HepG2 (cell line): ENCODE measurements at regions not wholly inside any gene's neighbourhood (a gene's known extent, or its start where the extent isn't known, plus 50 kb on each side); places are given as distances from the start of the nearest gene placed in this dataset.

Experiments used
- ATAC-seq: fragments of 200-7000 bp; cut with Tn5 transposase; 3 replicates; pipeline ENCODE4 v1.9.1; 2020; ENCODE audit warnings: mild to moderate bottlenecking, moderate library complexity
- BruUV-seq: library from RNA; stranded (reverse); fragments of 400-500 nt; replicated peaks from 2 replicates; lab custom pipeline; 2021; lab: Mats Ljungman, UMichigan
- CTCF ChIA-PET: fragments of 300-600 bp; formaldehyde crosslinking; extraction: SDS; loops from one replicate; lab custom pipeline; 2021; ENCODE audit warnings: low total read pairs, inconsistent platforms, low intra/inter-chr PET ratio; lab: Yijun Ruan, JAX
- POLR2A ChIA-PET: fragments of 350-600 bp; sonication (Branson Sonifier 250); formaldehyde crosslinking; loops from one replicate; lab custom pipeline; 2020; ENCODE audit warnings: antibody characterized with exemption, inconsistent platforms; lab: Yijun Ruan, JAX
- DNase-seq: peaks from one replicate; pipeline ENCODE4 v3.0.0-alpha.2; 2015; ENCODE audit warnings: low spot score
- FAIRE-seq: peaks from 3 replicates; lab custom pipeline; 2011; peaks lifted over from hg19 to GRCh38; lab: Jason Lieb, UNC
- H2AFZ ChIP-seq: one replicate; pipeline ENCODE4 v1.6.1; 2011; ENCODE audit warnings: low read length, inconsistent platforms
- H3K27ac ChIP-seq: fragments of 300-600 bp; 3 replicates; pipeline ENCODE4 v1.8.0; 2011; ENCODE audit warnings: mixed run types, mild to moderate bottlenecking, mixed read lengths, low read length, inconsistent platforms; ENCODE audit not compliant: insufficient read depth; ENCODE audit errors: extremely low read length
- H3K27me3 ChIP-seq, 2 experiments: fragments of 200-600 bp in 1 of 2; 2 replicates in 1 of 2; 3 replicates in 1 of 2; pipeline versions ENCODE4 v1.6.0 to v1.8.0; 2011; ENCODE audit warnings: low read length in 2 of 2, mild to moderate bottlenecking in 2 of 2, moderate library complexity in 2 of 2, inconsistent platforms in 1 of 2; ENCODE audit not compliant: insufficient read depth in 2 of 2, control insufficient read depth in 1 of 2
- H3K36me3 ChIP-seq, 2 experiments: fragments of 200-600 bp in 1 of 2; replicated peaks in 1 of 2; 2 replicates in 1 of 2; 3 replicates in 1 of 2; pipeline versions ENCODE4 v1.5.1 to v1.8.0; 2011; ENCODE audit warnings: low read length in 2 of 2, inconsistent platforms in 1 of 2; ENCODE audit not compliant: insufficient read depth in 2 of 2, control insufficient read depth in 1 of 2
- H3K4me1 ChIP-seq: 2 replicates; pipeline ENCODE4 v1.5.1; 2012; ENCODE audit warnings: low read length, inconsistent platforms; ENCODE audit not compliant: insufficient read depth
- H3K4me2 ChIP-seq: 2 replicates; pipeline ENCODE4 v1.6.0; 2011; ENCODE audit warnings: low read depth, low read length, inconsistent platforms
- H3K4me3 ChIP-seq, 3 experiments: fragments of 200-600 bp in 1 of 3; sonication (generic), shearing (Covaris generic) in 1 of 3; replicated peaks in 1 of 3; 2 replicates each; pipeline ENCODE4 v1.5.1; 2011 to 2016; ENCODE audit warnings: low read length in 3 of 3, inconsistent platforms in 2 of 3, low read depth in 2 of 3, mild to moderate bottlenecking in 2 of 3, control low read depth in 1 of 3, mixed read lengths in 1 of 3; ENCODE audit not compliant: insufficient read depth in 1 of 3
- H3K79me2 ChIP-seq: one replicate; pipeline ENCODE4 v1.6.1; 2011; ENCODE audit warnings: low read length, inconsistent platforms; ENCODE audit not compliant: insufficient read depth
- H3K9ac ChIP-seq: 2 replicates; pipeline ENCODE4 v1.6.0; 2011; ENCODE audit warnings: mild to moderate bottlenecking, low read depth, low read length, inconsistent platforms; ENCODE audit not compliant: insufficient read depth
- H3K9me3 ChIP-seq: 2 replicates; pipeline ENCODE4 v1.5.1; 2012; ENCODE audit warnings: mild to moderate bottlenecking, low read length
- H4K20me1 ChIP-seq: 2 replicates; pipeline ENCODE4 v1.6.0; 2011; ENCODE audit warnings: inconsistent platforms, mild to moderate bottlenecking, low read length, moderate library complexity; ENCODE audit not compliant: insufficient read depth
- ATM ChIP-seq: fragments of 450-650 bp; IDR thresholded peaks from 2 replicates; pipeline ENCODE4 v1.7.1; 2017; ENCODE audit warnings: mild to moderate bottlenecking, borderline replicate concordance
- CENPT ChIP-seq: sonication (generic); formaldehyde crosslinking; IDR thresholded peaks from 2 replicates; pipeline ENCODE4 v1.8.0; 2022; ENCODE audit warnings: low read depth, mild to moderate bottlenecking, moderate library complexity, missing genetic modification reagents
- ELF4 ChIP-seq: sonication (generic); formaldehyde crosslinking; IDR thresholded peaks from 2 replicates; pipeline ENCODE4 v1.5.0; 2020; ENCODE audit warnings: missing genetic modification reagents, mild to moderate bottlenecking, moderate library complexity, borderline replicate concordance
- FOXK1 ChIP-seq: sonication (generic); formaldehyde crosslinking; IDR thresholded peaks from 2 replicates; pipeline ENCODE4 v1.4.0; 2020; ENCODE audit warnings: low read depth, missing genetic modification reagents, borderline replicate concordance
- GABPA ChIP-seq, 2 experiments: IDR thresholded peaks; 2 replicates each; pipeline ENCODE4 v1.6.1; 2011 to 2016; ENCODE audit warnings: low read depth in 2 of 2, low read length in 1 of 2, missing biosample characterization in 1 of 2, missing genetic modification characterization in 1 of 2
- GTF2F1 ChIP-seq: fragments of 150-350 bp; IDR thresholded peaks from 2 replicates; pipeline ENCODE4 v1.6.1; 2014; ENCODE audit warnings: low read length
- IRF2 ChIP-seq: IDR thresholded peaks from 2 replicates; pipeline ENCODE4 v1.6.1; 2018; ENCODE audit warnings: missing genetic modification reagents, missing compliant biosample characterization
- IRF9 ChIP-seq: sonication (generic); formaldehyde crosslinking; IDR thresholded peaks from 2 replicates; pipeline ENCODE4 v1.8.0; 2022; ENCODE audit warnings: missing genetic modification reagents, mild to moderate bottlenecking, borderline replicate concordance
- LBX2 ChIP-seq: sonication (generic); formaldehyde crosslinking; IDR thresholded peaks from 2 replicates; pipeline ENCODE4 v1.5.0; 2020; ENCODE audit warnings: missing genetic modification reagents, mild to moderate bottlenecking, borderline replicate concordance
- MAF1 ChIP-seq: sonication (generic); formaldehyde crosslinking; IDR thresholded peaks from 2 replicates; pipeline ENCODE4 v1.5.0; 2020; ENCODE audit warnings: missing genetic modification reagents, borderline replicate concordance
- MAX ChIP-seq: IDR thresholded peaks from 2 replicates; pipeline ENCODE4 v1.6.1; 2012; ENCODE audit warnings: inconsistent platforms
- MBNL3 ChIP-seq: fragments of 250-450 bp; sonication (Bioruptor Pico); conservative IDR thresholded peaks from 2 replicates; pipeline ENCODE4 v1.8.0; 2022; ENCODE audit warnings: mild to moderate bottlenecking, inconsistent platforms
- MLLT10 ChIP-seq: sonication (generic); formaldehyde crosslinking; IDR thresholded peaks from 2 replicates; pipeline ENCODE4 v1.4.0; 2020; ENCODE audit warnings: missing genetic modification reagents
- MYNN ChIP-seq: sonication (generic); formaldehyde crosslinking; IDR thresholded peaks from 2 replicates; pipeline ENCODE4 v1.4.0; 2020; ENCODE audit warnings: mild to moderate bottlenecking, low read depth, missing genetic modification reagents
- RAD51 ChIP-seq: fragments of 450-650 bp; IDR thresholded peaks from 2 replicates; pipeline ENCODE4 v1.6.1; 2016; ENCODE audit warnings: borderline replicate concordance
- ZNF121 ChIP-seq: sonication (generic); formaldehyde crosslinking; IDR thresholded peaks from 2 replicates; pipeline ENCODE4 v1.5.0; 2020; ENCODE audit warnings: mild to moderate bottlenecking, missing genetic modification reagents
- ZNF441 ChIP-seq: sonication (generic); formaldehyde crosslinking; IDR thresholded peaks from 2 replicates; pipeline ENCODE4 v1.7.0; 2021; ENCODE audit warnings: missing genetic modification reagents, borderline replicate concordance
- ZNF577 ChIP-seq: sonication (generic); formaldehyde crosslinking; IDR thresholded peaks from 2 replicates; pipeline ENCODE4 v1.4.0; 2020; ENCODE audit warnings: mild to moderate bottlenecking, low read depth, missing genetic modification reagents, borderline replicate concordance
- ZNF709 ChIP-seq: sonication (generic); formaldehyde crosslinking; IDR thresholded peaks from 2 replicates; pipeline ENCODE4 v1.5.0; 2020; ENCODE audit warnings: mild to moderate bottlenecking, missing genetic modification reagents
- ZNF766 ChIP-seq: sonication (generic); formaldehyde crosslinking; IDR thresholded peaks from 2 replicates; pipeline ENCODE4 v1.5.0; 2020; ENCODE audit warnings: missing genetic modification reagents, borderline replicate concordance
- WGBS: methylation state at CpG from one replicate; pipeline ENCODE4 v1.1.6; 2017; ENCODE audit warnings: low lambda C conversion rate; 5-methylcytosine and 5-hydroxymethylcytosine counted together
- in situ Hi-C: cut with HindIII; loops from 2 replicates; pipeline ENCODE4 v1.10.0; 2017; ENCODE audit warnings: low pct_unique_long_range_greater_than_20kb; ENCODE audit not compliant: extremely low pct_ligation_motif_present
- intact Hi-C: fragments of 100-400 bp; cut with micrococcal nuclease; formaldehyde crosslinking; loops from one replicate; pipeline ENCODE4 v1.10.0; 2022; ENCODE audit not compliant: unreplicated experiment

- Histone ChIP-seq H3K9me3 (no peaks in the 10 kb centered on the region), H3K9ac (no peak overlapping the region)
- intact Hi-C loops = no loop called here
Measured at GRCh38 chr3:24622138-24622537, 127.5 kb upstream of the THRB start.

More at GRCh38 chr3:24622138-24622537, 127.5 kb upstream of the THRB start:
- no peak for DNase-seq
- no peaks in the 10 kb centered on the region for H3K27me3 ChIP-seq
- no peak for ATAC-seq
- POLR2A ChIA-PET = no interaction called here
- H3K36me3 ChIP-seq = no peaks in the 10 kb centered on the region
- no peak overlapping the region for H3K4me2 ChIP-seq
- no peak overlapping the region for H2AFZ ChIP-seq
- H3K27ac ChIP-seq = no peak overlapping the region
- FAIRE-seq = no peak
- whole genome bisulfite sequencing = 28% methylated on average over 1 of the region's 1 CpG
- H3K4me1 ChIP-seq = no peaks in the 10 kb centered on the region
- in situ Hi-C loops = no loop called here
- no peaks in the 10 kb centered on the region for H4K20me1 ChIP-seq
- no peaks in the 10 kb centered on the region for H3K79me2 ChIP-seq
- TF ChIP-seq ZNF709 (CRISPR knock-in tag) (no peak), IRF9 (no peak), GABPA (IDR thresholded peaks at IDR 0.05; ENCODE audit: low read depth, low read length) (no peak), GABPA (CRISPR knock-in tag; IDR thresholded peaks at IDR 0.05; ENCODE audit: low read depth) (no peak), LBX2 (no peak), GTF2F1 (no peak), MLLT10 (CRISPR knock-in tag) (no peak), ZNF766 (CRISPR knock-in tag) (no peak), MAF1 (CRISPR knock-in tag) (no peak), IRF2 (no peak), ZNF121 (no peak), ZNF577 (no peak), ZNF441 (CRISPR knock-in tag) (no peak), RAD51 (no peak), MYNN (no peak), MBNL3 (no peak), FOXK1 (CRISPR knock-in tag) (no peak), ELF4 (CRISPR knock-in tag) (no peak), CENPT (CRISPR knock-in tag) (no peak), MAX (no peak), ATM (no peak)
- CTCF ChIA-PET = no interaction called here
- no TSS peak for BruUV-seq
- no peak overlapping the region for H3K4me3 ChIP-seq
